HepG2 (cell line): ENCODE measurements at regions not wholly inside any gene's neighbourhood (a gene's known extent, or its start where the extent isn't known, plus 50 kb on each side); places are given as distances from the start of the nearest gene placed in this dataset.

Experiments used
- BRD4 ChIP-seq: sonication (generic); formaldehyde crosslinking; IDR thresholded peaks from 2 replicates; pipeline ENCODE4 v1.4.0; 2020; ENCODE audit warnings: missing genetic modification reagents
- CTCF ChIP-seq: sonication (generic); formaldehyde crosslinking; IDR thresholded peaks from 2 replicates; pipeline ENCODE4 v1.5.0; 2020; ENCODE audit warnings: mild to moderate bottlenecking, missing genetic modification reagents, moderate library complexity
- GABPB1 ChIP-seq: IDR thresholded peaks from 2 replicates; pipeline ENCODE4 v1.6.1; 2016; ENCODE audit warnings: mild to moderate bottlenecking, missing genetic modification reagents, moderate library complexity, missing compliant biosample characterization
- HOXA9 ChIP-seq: sonication (generic); formaldehyde crosslinking; IDR thresholded peaks from 2 replicates; pipeline ENCODE4 v1.8.1; 2022; ENCODE audit warnings: missing genetic modification reagents, mild to moderate bottlenecking, moderate library complexity, borderline replicate concordance
- MLX ChIP-seq: IDR thresholded peaks from 2 replicates; pipeline ENCODE4 v1.6.1; 2016
- PHF5A ChIP-seq: IDR thresholded peaks from one replicate; pipeline ENCODE4 v1.6.1; 2018; ENCODE audit warnings: low read depth, missing genetic modification reagents; ENCODE audit not compliant: unreplicated experiment
- RXRA ChIP-seq: sonication (generic); formaldehyde crosslinking; IDR thresholded peaks from 2 replicates; pipeline ENCODE4 v1.5.1; 2020; ENCODE audit warnings: missing genetic modification reagents
- ZNF3 ChIP-seq: IDR thresholded peaks from 2 replicates; pipeline ENCODE4 v1.7.0; 2017; ENCODE audit warnings: inconsistent platforms
- ZNF572 ChIP-seq: sonication (generic); formaldehyde crosslinking; IDR thresholded peaks from 2 replicates; pipeline ENCODE4 v1.5.1; 2020; ENCODE audit warnings: mild to moderate bottlenecking, missing genetic modification reagents
- ZNF792 ChIP-seq: IDR thresholded peaks from 2 replicates; pipeline ENCODE4 v1.6.1; 2016
- TF ChIP-seq, protein P1 (sequence below): sonication (generic); formaldehyde crosslinking; IDR thresholded peaks from 2 replicates; pipeline ENCODE4 v1.4.0; 2020; ENCODE audit warnings: missing genetic modification reagents; ENCODE audit errors: not compliant biosample characterization

DNA sequence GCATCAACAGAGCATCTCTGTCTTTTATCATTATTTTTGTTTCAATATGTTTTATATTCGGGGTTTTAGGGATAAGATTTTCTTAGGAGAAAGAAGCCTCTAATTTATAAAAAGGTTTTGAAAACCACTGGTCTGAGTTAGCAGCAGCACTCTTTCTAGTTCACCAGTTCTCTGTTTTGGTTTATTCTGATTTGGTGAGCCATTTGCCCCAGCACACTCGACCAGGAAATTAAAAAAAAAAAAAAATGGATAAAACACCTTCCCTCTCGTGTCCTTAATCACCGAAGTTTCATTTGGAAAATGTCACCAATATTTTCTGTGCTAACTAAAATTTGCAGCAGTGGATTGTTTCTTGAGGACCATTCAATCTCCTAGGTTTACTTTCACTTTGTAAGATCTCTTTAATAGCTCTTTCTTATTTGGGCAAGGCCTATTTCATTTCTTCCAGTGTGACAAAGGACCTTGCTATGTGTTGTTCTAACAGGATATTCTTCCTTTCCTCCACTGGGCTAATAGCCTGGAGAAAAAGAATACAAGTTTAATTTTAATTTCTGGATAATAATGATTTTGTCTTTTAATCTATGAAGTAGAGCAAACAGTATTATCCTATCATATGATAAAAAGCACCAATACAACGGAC is 57.8 kb upstream of the ANXA1 start:
- no peak for TF ChIP-seq CTCF
- TF ChIP-seq, protein P1, sequence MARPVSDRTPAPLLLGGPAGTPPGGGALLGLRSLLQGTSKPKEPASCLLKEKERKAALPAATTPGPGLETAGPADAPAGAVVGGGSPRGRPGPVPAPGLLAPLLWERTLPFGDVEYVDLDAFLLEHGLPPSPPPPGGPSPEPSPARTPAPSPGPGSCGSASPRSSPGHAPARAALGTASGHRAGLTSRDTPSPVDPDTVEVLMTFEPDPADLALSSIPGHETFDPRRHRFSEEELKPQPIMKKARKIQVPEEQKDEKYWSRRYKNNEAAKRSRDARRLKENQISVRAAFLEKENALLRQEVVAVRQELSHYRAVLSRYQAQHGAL (CRISPR knock-in tag) = no peak
- TF ChIP-seq ZNF572 (CRISPR knock-in tag) = no peak
- no peak for TF ChIP-seq GABPB1 (CRISPR knock-in tag)
- TF ChIP-seq MLX (CRISPR knock-in tag) = no peak
- TF ChIP-seq PHF5A (CRISPR knock-in tag) = no peak
- TF ChIP-seq RXRA = no peak
- TF ChIP-seq BRD4 (CRISPR knock-in tag) = no peak
- no peak for TF ChIP-seq ZNF792
- TF ChIP-seq ZNF3 (CRISPR knock-in tag) = no peak
- TF ChIP-seq HOXA9 = no peak
